ENCODE measurements at regions not wholly inside any gene's neighbourhood (a gene's known extent, or its start where the extent isn't known, plus 50 kb on each side); places are given as distances from the start of the nearest gene placed in this dataset.
A peak's percentile ranks its signal among the peaks of the same experiment; 100 is the strongest.

GRCh38 chr18:76710646-76711520 is 111.5 kb upstream of the ZNF236 start:
- no peak overlapping the region for H3K18ac ChIP-seq (ENCODE audit: low read depth, low read length)
- no peak for TF ChIP-seq BHLHE40 (IDR thresholded peaks at IDR 0.05; ENCODE audit: low read depth, low read length)
- no peak for TF ChIP-seq USF2 (IDR thresholded peaks at IDR 0.05; ENCODE audit: low read depth, low read length)
- TF ChIP-seq RFX5 (IDR thresholded peaks at IDR 0.05; ENCODE audit: low read depth, low read length) = no peak
- TF ChIP-seq CHD1 (IDR thresholded peaks at IDR 0.05; ENCODE audit: low read depth, low read length) = no peak
- no peak for TF ChIP-seq POLR2A (IDR thresholded peaks at IDR 0.05; ENCODE audit: low read depth, low read length)
- TF ChIP-seq CEBPB (IDR thresholded peaks at IDR 0.05; ENCODE audit: low read depth, low read length) = no peak
- no peak for TF ChIP-seq FOS (IDR thresholded peaks at IDR 0.05; ENCODE audit: low read depth, low read length)
- no peak for TF ChIP-seq MAZ (IDR thresholded peaks at IDR 0.05; ENCODE audit: borderline replicate concordance, low read depth, low read length)
- no peak for TF ChIP-seq CTCF (conservative IDR thresholded peaks at IDR 0.05; ENCODE audit: low read depth, low read length)
- TF ChIP-seq ELK1 (IDR thresholded peaks at IDR 0.05; ENCODE audit: borderline replicate concordance, low read depth, low read length) = no peak
- no peak for TF ChIP-seq MXI1 (IDR thresholded peaks at IDR 0.05; ENCODE audit: borderline replicate concordance, low read depth, low read length)
- no peak for TF ChIP-seq NFE2L2 (IDR thresholded peaks at IDR 0.05; ENCODE audit: low read depth, low read length)
- TF ChIP-seq SMC3 (IDR thresholded peaks at IDR 0.05; ENCODE audit: low read depth, low read length) = no peak
- TF ChIP-seq RCOR1 (IDR thresholded peaks at IDR 0.05; ENCODE audit: insufficient replicate concordance, low read length) = no peak
- no peak for TF ChIP-seq RAD21 (IDR thresholded peaks at IDR 0.05; ENCODE audit: low read length)

More at GRCh38 chr18:76710646-76711520, 111.5 kb upstream of the ZNF236 start:
- dilution Hi-C loops (cut with HindIII; ENCODE audit: low sequenced_read_pairs, unreplicated experiment) = no loop called here
- Histone ChIP-seq H3K4me3 (ENCODE audit: insufficient read depth, low read depth, low read length) (no peak overlapping the region), H3K14ac (replicated peaks; ENCODE audit: low read depth, low read length) (no peak overlapping the region), H2AK9ac (replicated peaks; ENCODE audit: low read depth, low read length, poor library complexity) (peak overlapping the region; percentile 25), H4K5ac (ENCODE audit: low read depth, low read length) (no peak overlapping the region), H4K91ac (ENCODE audit: insufficient read depth, low read depth, low read length) (no peak overlapping the region), H3K79me1 (ENCODE audit: low read depth in 1 of 2, low read length in 2 of 2) (no peaks in the 10 kb centered on the region), H3K9me1 (ENCODE audit: insufficient read depth, low read length) (no peaks in the 10 kb centered on the region), H3K4ac (ENCODE audit: low read depth, low read length) (no peak overlapping the region), H3K27me3 (ENCODE audit: control insufficient read depth, insufficient read depth, low read length) (no peaks in the 10 kb centered on the region; the same call in 1 of the 2 replicates), H2AK5ac (ENCODE audit: low read depth, low read length) (no peak overlapping the region), H2BK120ac (ENCODE audit: low read depth, low read length) (no peak overlapping the region), H3K9ac (ENCODE audit: low read depth, low read length) (no peak overlapping the region), H3K36me3 (ENCODE audit: control insufficient read depth, insufficient read depth, low read length) (no peaks in the 10 kb centered on the region), H2BK15ac (ENCODE audit: low read depth, low read length) (no peak overlapping the region), H3K23ac (ENCODE audit: low read depth, low read length) (no peak overlapping the region), H2BK20ac (ENCODE audit: low read depth, low read length) (no peak overlapping the region), H3K4me2 (ENCODE audit: low read depth, low read length) (no peak overlapping the region), H3K27ac (ENCODE audit: insufficient read depth, low read length) (no peak overlapping the region), H3K9me3 (ENCODE audit: control insufficient read depth, insufficient read depth, low read length) (no peaks in the 10 kb centered on the region), H2AFZ (replicated peaks; ENCODE audit: low read length, poor library complexity) (peak overlapping the region; percentile 63), H4K8ac (ENCODE audit: low read depth in 2 of 2, low read length in 2 of 2) (no peak overlapping the region), H4K20me1 (ENCODE audit: insufficient read depth, low read length) (no peaks in the 10 kb centered on the region), H3K4me1 (ENCODE audit: control insufficient read depth, insufficient read depth, low read length) (no peaks in the 10 kb centered on the region), H2BK5ac (ENCODE audit: low read depth, low read length, poor library complexity, severe bottlenecking) (no peak overlapping the region), H3K56ac (ENCODE audit: extremely low read depth, insufficient read depth, low read length) (no peak overlapping the region)
- POLR2A ChIA-PET (ENCODE audit: unreplicated experiment) = no interaction called here
- CTCF ChIA-PET = interaction anchor here (0.6 kb wide), 1 partner anchor 453 kb away, joined by 4 read pairs; no protein-coding TSS in a partner anchor
- intact Hi-C loops (cut with micrococcal nuclease) = no loop called here
- ATAC-seq (ENCODE audit: low read depth) = no peak
- in situ Hi-C loops (cut with MboI; ENCODE audit: low sequenced_read_pairs) = no loop called here
- no TSS peak for BruUV-seq (replicated peaks)
- WGBS, 2 experiments (ENCODE audit: extremely low coverage in 2 of 2, insufficient read length in 1 of 2) = 85% methylated on average over 3 of the region's 12 CpGs; no CpG with 5 or more reads in 1 of the 2 experiments
- no peak for DNase-seq

All from IMR-90 (cell line).